Thyroid gland (tissue), 4 donors: ENCODE measurements at regions not wholly inside any gene's neighbourhood (a gene's known extent, or its start where the extent isn't known, plus 50 kb on each side); places are given as distances from the start of the nearest gene placed in this dataset.

ENCODE experiments used
- DNase-seq, 2 donors: peaks; one replicate each; pipeline ENCODE4 v3.0.0-alpha.2; 2019
- H3K27ac ChIP-seq, 3 donors: fragments of 200-600 bp; sonication (generic); 1 replicate in 2 of 3; 2 replicates in 1 of 3; pipeline ENCODE4 v1.5.1; 2016 to 2019; ENCODE audit warnings: mild to moderate bottlenecking in 1 of 3, moderate library complexity in 1 of 3
- H3K27me3 ChIP-seq: fragments of 200-600 bp; sonication (generic); one replicate; pipeline ENCODE4 v1.5.1; 2019
- H3K36me3 ChIP-seq, 2 donors: fragments of 200-600 bp; sonication (generic); one replicate each; pipeline ENCODE4 v1.5.1; 2016 to 2019
- H3K4me1 ChIP-seq, 2 donors: fragments of 200-600 bp; sonication (generic); one replicate each; pipeline ENCODE4 v1.5.1; 2017 to 2019
- H3K4me3 ChIP-seq, 3 donors: fragments of 200-600 bp; sonication (generic); replicated peaks in 1 of 3; 1 replicate in 2 of 3; 2 replicates in 1 of 3; pipeline ENCODE4 v1.5.1; 2016; ENCODE audit warnings: mild to moderate bottlenecking in 1 of 3
- H3K9me3 ChIP-seq: fragments of 200-600 bp; sonication (generic); one replicate; pipeline ENCODE4 v1.5.1; 2017
- POLR2A ChIP-seq, 2 donors: fragments of 450-650 bp; IDR thresholded peaks; one replicate each; pipeline ENCODE4 v1.6.1; 2017; ENCODE audit warnings: antibody characterized with exemption in 2 of 2, mild to moderate bottlenecking in 2 of 2, moderate library complexity in 1 of 2
- WGBS, 2 donors: methylation state at CpG; one replicate each; pipeline ENCODE4 v1.1.5; 2017; 5-methylcytosine and 5-hydroxymethylcytosine counted together
- intact Hi-C: fragments of 100-400 bp; cut with DNase I; formaldehyde crosslinking; loops from one replicate; pipeline ENCODE4 v1.15.1; 2023
- TF ChIP-seq, protein P1 (sequence below), 6 experiments: fragments of 200-600 bp in 3 of 6; fragments of 450-650 bp in 3 of 6; sonication (generic) in 3 of 6; IDR thresholded peaks; one replicate each; pipeline ENCODE4 v1.5.1; 2016 to 2019; ENCODE audit warnings: antibody characterized with exemption in 6 of 6, mild to moderate bottlenecking in 2 of 6, inconsistent platforms in 1 of 6, moderate library complexity in 1 of 6

DNA sequence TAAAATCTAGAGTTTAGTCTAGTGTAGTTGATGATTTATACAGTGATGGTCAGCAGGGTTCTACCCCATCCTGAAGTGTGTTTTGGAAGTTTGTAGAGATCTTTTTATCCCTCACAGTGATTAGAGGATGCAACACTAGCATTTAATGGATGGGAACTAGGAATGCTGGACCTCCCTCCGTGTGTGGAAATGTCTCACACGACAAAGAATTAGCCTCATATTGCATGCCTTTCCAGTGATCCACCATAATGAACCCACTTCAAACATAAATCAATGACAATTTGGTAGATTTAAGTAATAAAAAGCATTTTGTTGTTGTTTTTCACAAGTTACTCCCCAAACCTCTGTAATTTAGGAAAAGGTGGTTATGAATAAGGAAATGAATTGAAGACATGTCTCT lies 82.5 kb upstream of the LMNB1 start:
- H3K4me3 ChIP-seq: no peak overlapping the region
- no peaks in the 10 kb centered on the region for H3K4me1 ChIP-seq
- intact Hi-C loops: no loop called here
- no peaks in the 10 kb centered on the region for H3K36me3 ChIP-seq
- no peak overlapping the region for H3K27ac ChIP-seq
- no peaks in the 10 kb centered on the region for H3K27me3 ChIP-seq
- no peak for DNase-seq
- 56 to 76% methylated on average over 2 of the region's 2 CpGs for WGBS, 2 donors
- no peaks in the 10 kb centered on the region for H3K9me3 ChIP-seq
- TF ChIP-seq POLR2A (IDR thresholded peaks at IDR 0.05): no peak
- TF ChIP-seq, protein P1, sequence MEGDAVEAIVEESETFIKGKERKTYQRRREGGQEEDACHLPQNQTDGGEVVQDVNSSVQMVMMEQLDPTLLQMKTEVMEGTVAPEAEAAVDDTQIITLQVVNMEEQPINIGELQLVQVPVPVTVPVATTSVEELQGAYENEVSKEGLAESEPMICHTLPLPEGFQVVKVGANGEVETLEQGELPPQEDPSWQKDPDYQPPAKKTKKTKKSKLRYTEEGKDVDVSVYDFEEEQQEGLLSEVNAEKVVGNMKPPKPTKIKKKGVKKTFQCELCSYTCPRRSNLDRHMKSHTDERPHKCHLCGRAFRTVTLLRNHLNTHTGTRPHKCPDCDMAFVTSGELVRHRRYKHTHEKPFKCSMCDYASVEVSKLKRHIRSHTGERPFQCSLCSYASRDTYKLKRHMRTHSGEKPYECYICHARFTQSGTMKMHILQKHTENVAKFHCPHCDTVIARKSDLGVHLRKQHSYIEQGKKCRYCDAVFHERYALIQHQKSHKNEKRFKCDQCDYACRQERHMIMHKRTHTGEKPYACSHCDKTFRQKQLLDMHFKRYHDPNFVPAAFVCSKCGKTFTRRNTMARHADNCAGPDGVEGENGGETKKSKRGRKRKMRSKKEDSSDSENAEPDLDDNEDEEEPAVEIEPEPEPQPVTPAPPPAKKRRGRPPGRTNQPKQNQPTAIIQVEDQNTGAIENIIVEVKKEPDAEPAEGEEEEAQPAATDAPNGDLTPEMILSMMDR (IDR thresholded peaks at IDR 0.05): no peak

DNA sequence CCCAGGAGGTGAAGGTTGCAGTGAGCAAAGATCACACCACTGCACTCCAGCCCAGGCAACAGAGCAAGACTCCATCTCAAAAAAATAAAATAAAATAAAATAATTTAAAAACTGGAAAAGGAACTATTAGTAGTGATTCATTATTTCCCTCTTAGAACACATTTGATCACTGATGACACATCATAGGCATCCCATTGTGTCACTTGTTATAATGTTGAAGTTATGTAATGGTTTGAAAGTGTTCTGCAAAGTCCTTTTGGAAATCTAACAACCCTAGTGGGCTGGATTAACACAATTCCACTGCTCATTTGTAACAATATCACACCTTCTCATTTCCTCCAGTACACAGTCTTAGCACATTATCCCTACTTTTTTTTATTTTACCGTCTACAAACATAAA lies 81.8 kb upstream of the LMNB1 start:
- H3K27me3 ChIP-seq: no peaks in the 10 kb centered on the region
- H3K27ac ChIP-seq: no peak overlapping the region
- H3K9me3 ChIP-seq: no peaks in the 10 kb centered on the region
- DNase-seq: no peak
- no peaks in the 10 kb centered on the region for H3K4me1 ChIP-seq
- no peak overlapping the region for H3K4me3 ChIP-seq
- H3K36me3 ChIP-seq: no peaks in the 10 kb centered on the region
- intact Hi-C loops: no loop called here
- TF ChIP-seq, protein P1 (IDR thresholded peaks at IDR 0.05): no peak
- no peak for TF ChIP-seq POLR2A (IDR thresholded peaks at IDR 0.05)
- 91 to 92% methylated on average over 1 of the region's 1 CpG for WGBS, 2 donors

DNA sequence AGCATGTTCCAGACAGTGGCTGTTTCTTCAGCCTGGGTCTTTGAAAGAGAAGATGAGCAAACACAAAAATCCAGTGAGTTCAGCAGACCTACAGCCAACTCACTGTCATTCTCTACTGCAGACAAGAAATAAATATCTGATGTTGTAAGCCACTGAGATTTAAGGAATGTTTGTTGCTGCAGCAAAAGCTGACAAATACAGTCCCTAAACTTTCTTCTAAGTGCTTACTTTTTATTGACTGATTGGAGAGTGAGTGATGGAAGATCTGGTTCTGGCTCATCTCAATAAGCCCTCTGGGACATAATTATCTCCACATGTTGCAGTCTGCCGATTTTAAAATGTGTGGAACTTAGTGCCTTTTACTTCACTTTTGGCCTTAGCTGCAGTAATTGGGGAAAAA lies 69.9 kb upstream of the LMNB1 start:
- TF ChIP-seq POLR2A (IDR thresholded peaks at IDR 0.05): no peak
- TF ChIP-seq, protein P1 (IDR thresholded peaks at IDR 0.05): no peak
- Histone ChIP-seq H3K27ac (no peak overlapping the region), H3K27me3 (no peaks in the 10 kb centered on the region), H3K4me3 (no peak overlapping the region), H3K9me3 (no peaks in the 10 kb centered on the region), H3K36me3 (no peaks in the 10 kb centered on the region), H3K4me1 (no peaks in the 10 kb centered on the region)
- no peak for DNase-seq
- intact Hi-C loops: no loop called here
- WGBS, 2 donors: 83 to 86% methylated on average over 1 of the region's 1 CpG

DNA sequence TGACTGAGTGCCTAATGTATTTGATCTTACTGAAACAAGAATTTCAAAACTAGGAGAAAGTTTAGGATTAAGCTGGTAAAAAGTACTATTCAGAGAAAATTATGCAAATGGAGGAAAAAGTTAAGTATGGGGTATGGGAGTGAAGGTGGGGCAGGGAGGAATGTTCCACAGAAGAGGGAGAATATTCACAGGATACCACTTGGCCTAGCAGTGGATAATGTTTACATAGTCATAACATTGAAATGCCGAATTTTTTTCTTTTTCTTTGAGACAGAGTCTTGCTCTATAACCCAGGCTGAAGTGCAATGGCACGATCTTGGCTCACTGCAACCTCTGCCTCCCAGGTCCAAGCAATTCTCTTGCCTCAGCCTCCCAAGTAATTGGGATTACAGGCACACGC lies 61.2 kb upstream of the LMNB1 start:
- TF ChIP-seq, protein P1 (IDR thresholded peaks at IDR 0.05): no peak
- TF ChIP-seq POLR2A (IDR thresholded peaks at IDR 0.05): no peak
- H3K9me3 ChIP-seq: no peaks in the 10 kb centered on the region
- no peaks in the 10 kb centered on the region for H3K27me3 ChIP-seq
- H3K4me1 ChIP-seq: no peaks in the 10 kb centered on the region
- H3K4me3 ChIP-seq: no peak overlapping the region
- no peak for DNase-seq
- no peak overlapping the region for H3K27ac ChIP-seq
- intact Hi-C loops: no loop called here
- H3K36me3 ChIP-seq: no peaks in the 10 kb centered on the region
- WGBS, 2 donors: 76 to 77% methylated on average over 3 of the region's 3 CpGs

DNA sequence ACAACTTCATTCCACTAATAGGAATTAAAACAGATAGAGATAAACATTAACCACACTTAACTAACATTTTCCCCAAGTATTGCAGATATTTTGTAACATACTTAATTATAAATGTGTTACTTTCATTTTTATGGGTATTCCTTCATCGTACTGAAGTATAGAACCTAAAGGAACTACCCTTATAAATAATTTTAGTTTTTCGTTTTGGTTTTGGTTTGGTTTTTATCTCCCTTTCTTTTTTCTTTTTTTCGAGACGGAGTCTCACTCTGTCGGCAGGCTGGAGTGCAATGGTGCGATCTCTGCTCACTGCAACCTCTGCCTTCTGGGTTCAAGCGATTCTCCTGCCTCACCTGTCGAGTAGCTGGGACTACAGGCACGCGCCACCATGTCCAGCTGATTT lies 60.1 kb upstream of the LMNB1 start:
- H3K4me1 ChIP-seq: no peaks in the 10 kb centered on the region
- H3K9me3 ChIP-seq: no peaks in the 10 kb centered on the region
- no peaks in the 10 kb centered on the region for H3K27me3 ChIP-seq
- no peak for TF ChIP-seq POLR2A (IDR thresholded peaks at IDR 0.05)
- TF ChIP-seq, protein P1 (IDR thresholded peaks at IDR 0.05): no peak
- WGBS, 2 donors: 93 to 94% methylated on average over 10 of the region's 10 CpGs
- no peaks in the 10 kb centered on the region for H3K36me3 ChIP-seq
- H3K4me3 ChIP-seq: no peak overlapping the region
- intact Hi-C loops: no loop called here
- DNase-seq: no peak
- H3K27ac ChIP-seq: no peak overlapping the region
